ENCODE measurements at regions not wholly inside any gene's neighbourhood (a gene's known extent, or its start where the extent isn't known, plus 50 kb on each side); places are given as distances from the start of the nearest gene placed in this dataset.

- no peak overlapping the region for H3K4me3 ChIP-seq (ENCODE audit: severe bottlenecking)
- no peaks in the 10 kb centered on the region for H3K36me3 ChIP-seq (ENCODE audit: low read depth)
- DNase-seq (ENCODE audit: low spot score) (no peak), ATAC-seq (ENCODE audit: low read depth) (no peak)
- no peaks in the 10 kb centered on the region for H3K9me3 ChIP-seq (ENCODE audit: severe bottlenecking)
- H3K27me3 ChIP-seq (ENCODE audit: insufficient read depth, poor library complexity, severe bottlenecking): no peaks in the 10 kb centered on the region
- H3K27ac ChIP-seq (ENCODE audit: poor library complexity, severe bottlenecking): no peak overlapping the region
- peaks cover 8% of the 10 kb centered on the region for H3K4me1 ChIP-seq (ENCODE audit: insufficient read depth, poor library complexity, severe bottlenecking)
- TF ChIP-seq CTCF (IDR thresholded peaks at IDR 0.05; ENCODE audit: poor library complexity, severe bottlenecking): no peak
These were observed 832.6 kb upstream of the SLC39A10 start for GRCh38 chr2:194824450-194824849.

GRCh38 chr2:194822657-194823056 lies 834.4 kb upstream of the SLC39A10 start:
- no peaks in the 10 kb centered on the region for H3K36me3 ChIP-seq (ENCODE audit: low read depth)
- DNase-seq (ENCODE audit: low spot score) (no peak), ATAC-seq (ENCODE audit: low read depth) (peak; percentile 88)
- peak overlapping the region; percentile 32 for H3K27ac ChIP-seq (ENCODE audit: poor library complexity, severe bottlenecking)
- peaks cover 8% of the 10 kb centered on the region for H3K4me1 ChIP-seq (ENCODE audit: insufficient read depth, poor library complexity, severe bottlenecking)
- no peak overlapping the region for H3K4me3 ChIP-seq (ENCODE audit: severe bottlenecking)
- H3K27me3 ChIP-seq (ENCODE audit: insufficient read depth, poor library complexity, severe bottlenecking): no peaks in the 10 kb centered on the region
- no peak for TF ChIP-seq CTCF (IDR thresholded peaks at IDR 0.05; ENCODE audit: poor library complexity, severe bottlenecking)
- H3K9me3 ChIP-seq (ENCODE audit: severe bottlenecking): no peaks in the 10 kb centered on the region

- DNase-seq (ENCODE audit: low spot score): no peak
- Histone ChIP-seq H3K27ac (ENCODE audit: poor library complexity, severe bottlenecking) (peak overlapping the region; percentile 32), H3K27me3 (ENCODE audit: insufficient read depth, poor library complexity, severe bottlenecking) (no peaks in the 10 kb centered on the region), H3K4me1 (ENCODE audit: insufficient read depth, poor library complexity, severe bottlenecking) (peaks cover 8% of the 10 kb centered on the region), H3K4me3 (ENCODE audit: severe bottlenecking) (no peak overlapping the region), H3K9me3 (ENCODE audit: severe bottlenecking) (no peaks in the 10 kb centered on the region), H3K36me3 (ENCODE audit: low read depth) (no peaks in the 10 kb centered on the region)
- TF ChIP-seq CTCF (IDR thresholded peaks at IDR 0.05; ENCODE audit: poor library complexity, severe bottlenecking): no peak
- ATAC-seq (ENCODE audit: low read depth): no peak
These were observed 834.9 kb upstream of the SLC39A10 start for GRCh38 chr2:194822097-194822496.

- Histone ChIP-seq H3K4me1 (ENCODE audit: insufficient read depth, poor library complexity, severe bottlenecking) (peaks cover 8% of the 10 kb centered on the region), H3K27ac (ENCODE audit: poor library complexity, severe bottlenecking) (no peak overlapping the region), H3K27me3 (ENCODE audit: insufficient read depth, poor library complexity, severe bottlenecking) (no peaks in the 10 kb centered on the region), H3K36me3 (ENCODE audit: low read depth) (no peaks in the 10 kb centered on the region), H3K9me3 (ENCODE audit: severe bottlenecking) (no peaks in the 10 kb centered on the region), H3K4me3 (ENCODE audit: severe bottlenecking) (no peak overlapping the region)
- TF ChIP-seq CTCF (IDR thresholded peaks at IDR 0.05; ENCODE audit: poor library complexity, severe bottlenecking): peak; percentile 46
- DNase-seq (ENCODE audit: low spot score): no peak
- ATAC-seq (ENCODE audit: low read depth): no peak
These were observed 837.7 kb upstream of the SLC39A10 start for GRCh38 chr2:194819367-194819766.

- H3K27ac ChIP-seq (ENCODE audit: poor library complexity, severe bottlenecking): no peak overlapping the region
- no peak for DNase-seq (ENCODE audit: low spot score)
- no peak for TF ChIP-seq CTCF (IDR thresholded peaks at IDR 0.05; ENCODE audit: poor library complexity, severe bottlenecking)
- H3K4me3 ChIP-seq (ENCODE audit: severe bottlenecking): no peak overlapping the region
- no peaks in the 10 kb centered on the region for H3K4me1 ChIP-seq (ENCODE audit: insufficient read depth, poor library complexity, severe bottlenecking)
- ATAC-seq (ENCODE audit: low read depth): peak; percentile 51; the same call in 2 of the 3 replicates
- H3K36me3 ChIP-seq (ENCODE audit: low read depth): no peaks in the 10 kb centered on the region
- H3K27me3 ChIP-seq (ENCODE audit: insufficient read depth, poor library complexity, severe bottlenecking): no peaks in the 10 kb centered on the region
- H3K9me3 ChIP-seq (ENCODE audit: severe bottlenecking): no peaks in the 10 kb centered on the region
These were observed 841.6 kb upstream of the SLC39A10 start for GRCh38 chr2:194815475-194815874.
